Retinal pigment epithelial cell (primary cell): ENCODE measurements at regions not wholly inside any gene's neighbourhood (a gene's known extent, or its start where the extent isn't known, plus 50 kb on each side); places are given as distances from the start of the nearest gene placed in this dataset.
A peak's percentile ranks its signal among the peaks of the same experiment; 100 is the strongest.

Source experiments
- DNase-seq: peaks from one replicate; pipeline ENCODE4 v3.0.0-alpha.2; 2010; ENCODE audit warnings: low read depth
- H3K4me3 ChIP-seq: 2 replicates; pipeline ENCODE4 v1.5.1; 2011; ENCODE audit warnings: mild to moderate bottlenecking, low read length, control low read depth, moderate library complexity
- CTCF ChIP-seq: conservative IDR thresholded peaks from 2 replicates; pipeline ENCODE4 v1.5.1; 2011; ENCODE audit warnings: low read depth, low read length, control low read depth, inconsistent platforms

- DNase-seq = no peak
- H3K4me3 ChIP-seq = no peak overlapping the region
- TF ChIP-seq CTCF = no peak
Measured at GRCh38 chr2:155715705-155716104, 616.8 kb downstream of the NR4A2 start.

GRCh38 chr2:155714983-155715382 is 617.5 kb downstream of the NR4A2 start:
- DNase-seq = no peak
- TF ChIP-seq CTCF = no peak
- H3K4me3 ChIP-seq = no peak overlapping the region

- no peak overlapping the region for H3K4me3 ChIP-seq
- TF ChIP-seq CTCF = peak; percentile 7
- no peak for DNase-seq
Measured at GRCh38 chr2:155708071-155708470, 624.5 kb downstream of the NR4A2 start.

- H3K4me3 ChIP-seq = no peak overlapping the region
- TF ChIP-seq CTCF = no peak
- no peak for DNase-seq
Measured at GRCh38 chr2:155703917-155704316, 628.6 kb downstream of the NR4A2 start.

- DNase-seq = no peak
- H3K4me3 ChIP-seq = no peak overlapping the region
- TF ChIP-seq CTCF = no peak
Measured at GRCh38 chr2:155703048-155703447, 629.5 kb downstream of the NR4A2 start.

- H3K4me3 ChIP-seq = no peak overlapping the region
- no peak for DNase-seq
- TF ChIP-seq CTCF = no peak
Measured at GRCh38 chr2:155701721-155702120, 630.8 kb downstream of the NR4A2 start.

GRCh38 chr2:155696571-155696970 is 636.0 kb downstream of the NR4A2 start:
- TF ChIP-seq CTCF = no peak

More at GRCh38 chr2:155696571-155696970, 636.0 kb downstream of the NR4A2 start:
- no peak overlapping the region for H3K4me3 ChIP-seq
- DNase-seq = no peak
